Neuronal stem cell (in vitro differentiated cells): ENCODE measurements at regions not wholly inside any gene's neighbourhood (a gene's known extent, or its start where the extent isn't known, plus 50 kb on each side); places are given as distances from the start of the nearest gene placed in this dataset.

Source experiments
- DNase-seq: peaks from one replicate; pipeline ENCODE4 v3.0.0-alpha.2; 2013; ENCODE audit warnings: low spot score
- H2AFZ ChIP-seq: one replicate; pipeline ENCODE4 v1.6.1; 2013; ENCODE audit warnings: mild to moderate bottlenecking, low read length, inconsistent platforms
- H2AK5ac ChIP-seq: 2 replicates; pipeline ENCODE4 v1.6.1; 2013; ENCODE audit warnings: low read depth, mild to moderate bottlenecking, inconsistent platforms, low read length, moderate library complexity, mixed read lengths
- H2BK120ac ChIP-seq: 2 replicates; pipeline ENCODE4 v1.6.1; 2013; ENCODE audit warnings: low read depth, mild to moderate bottlenecking, inconsistent platforms, low read length, moderate library complexity, mixed read lengths
- H2BK12ac ChIP-seq: one replicate; pipeline ENCODE4 v1.6.1; 2013; ENCODE audit warnings: low read length, inconsistent platforms
- H2BK15ac ChIP-seq: 2 replicates; pipeline ENCODE4 v1.6.1; 2013; ENCODE audit warnings: mild to moderate bottlenecking, low read length, inconsistent platforms, mixed read lengths
- H2BK5ac ChIP-seq: one replicate; pipeline ENCODE4 v1.6.1; 2013; ENCODE audit warnings: inconsistent platforms, mild to moderate bottlenecking, low read length, moderate library complexity
- H3K14ac ChIP-seq: one replicate; pipeline ENCODE4 v1.6.1; 2013; ENCODE audit warnings: low read length, inconsistent platforms
- H3K18ac ChIP-seq: 2 replicates; pipeline ENCODE4 v1.6.1; 2013; ENCODE audit warnings: low read length, inconsistent platforms
- H3K23ac ChIP-seq: 2 replicates; pipeline ENCODE4 v1.6.1; 2013; ENCODE audit warnings: low read depth, mild to moderate bottlenecking, mixed read lengths, low read length, inconsistent platforms; ENCODE audit not compliant: poor library complexity
- H3K27ac ChIP-seq: replicated peaks from 3 replicates; pipeline ENCODE4 v1.5.1; 2013; ENCODE audit warnings: low read length, inconsistent platforms
- H3K27me3 ChIP-seq, 3 experiments: 2 replicates each; pipeline ENCODE4 v1.6.1; 2013; ENCODE audit warnings: low read length in 3 of 3, mild to moderate bottlenecking in 2 of 3, inconsistent platforms in 1 of 3, low read depth in 1 of 3, mixed read lengths in 1 of 3, moderate library complexity in 1 of 3; ENCODE audit not compliant: control insufficient read depth in 3 of 3, insufficient read depth in 3 of 3
- H3K36me3 ChIP-seq, 2 donors: replicated peaks in 1 of 2; 2 replicates each; pipeline ENCODE4 v1.6.1; 2013; ENCODE audit warnings: low read length in 2 of 2; ENCODE audit not compliant: control insufficient read depth in 2 of 2, insufficient read depth in 2 of 2
- H3K4ac ChIP-seq: 2 replicates; pipeline ENCODE4 v1.6.1; 2013; ENCODE audit warnings: inconsistent platforms, mild to moderate bottlenecking, low read length, moderate library complexity
- H3K4me1 ChIP-seq, 2 donors: 1 replicate in 1 of 2; 2 replicates in 1 of 2; pipeline ENCODE4 v1.6.1; 2013; ENCODE audit warnings: low read length in 2 of 2, low read depth in 1 of 2; ENCODE audit not compliant: control insufficient read depth in 2 of 2, insufficient read depth in 1 of 2
- H3K4me2 ChIP-seq: one replicate; pipeline ENCODE4 v1.6.1; 2013; ENCODE audit warnings: mild to moderate bottlenecking, low read length, inconsistent platforms; ENCODE audit not compliant: insufficient read depth, poor library complexity, severe bottlenecking
- H3K4me3 ChIP-seq, 2 donors: 2 replicates each; pipeline ENCODE4 v1.5.1; 2013; ENCODE audit warnings: low read length in 2 of 2, mild to moderate bottlenecking in 2 of 2, inconsistent platforms in 1 of 2, moderate library complexity in 1 of 2
- H3K79me1 ChIP-seq: one replicate; pipeline ENCODE4 v1.6.1; 2013; ENCODE audit warnings: low read depth, mild to moderate bottlenecking, inconsistent platforms, low read length, moderate library complexity
- H3K9ac ChIP-seq: one replicate; pipeline ENCODE4 v1.6.1; 2013; ENCODE audit warnings: mild to moderate bottlenecking, low read depth, low read length, inconsistent platforms; ENCODE audit not compliant: poor library complexity
- H3K9me3 ChIP-seq, 2 donors: replicated peaks in 1 of 2; 2 replicates each; pipeline versions ENCODE3 to v1.6.1; 2013; ENCODE audit warnings: low read length in 2 of 2, mild to moderate bottlenecking in 2 of 2, inconsistent platforms in 1 of 2, low read depth in 1 of 2, mixed read lengths in 1 of 2, moderate library complexity in 1 of 2; ENCODE audit not compliant: control insufficient read depth in 2 of 2, insufficient read depth in 1 of 2
- H4K8ac ChIP-seq: one replicate; pipeline ENCODE4 v1.6.1; 2013; ENCODE audit warnings: low read depth, mild to moderate bottlenecking, inconsistent platforms, low read length, moderate library complexity
- H4K91ac ChIP-seq: one replicate; pipeline ENCODE4 v1.6.1; 2013; ENCODE audit warnings: low read length, low read depth, mild to moderate bottlenecking, inconsistent platforms; ENCODE audit not compliant: poor library complexity
- WGBS, 2 donors: extraction: QIAGEN DNeasy Blood & Tissue Kit; methylation state at CpG; one replicate each; pipeline ENCODE4 v1.1.7; 2013; ENCODE audit warnings: missing lambda C conversion rate in 2 of 2, mixed read lengths in 1 of 2; ENCODE audit not compliant: insufficient read length in 2 of 2, insufficient replicate concordance in 1 of 2; ENCODE audit errors: extremely low coverage in 2 of 2; 5-methylcytosine and 5-hydroxymethylcytosine counted together

- H2BK120ac ChIP-seq, result peak overlapping the region; percentile 25
- peak overlapping the region; percentile 94 for H3K18ac ChIP-seq
- no CpG with 5 or more reads among the region's 79 CpGs for WGBS, 2 donors
- peaks cover 6 to 18% of the 10 kb centered on the region in 2 donors for H3K4me1 ChIP-seq
- H3K4me3 ChIP-seq, result peak overlapping the region; percentile 19 to 51
- peak overlapping the region; percentile 73 for H3K4me2 ChIP-seq
- H3K9me3 ChIP-seq, result no peaks in the 10 kb centered on the region
- no peak overlapping the region for H4K91ac ChIP-seq
- peak; percentile 23 for DNase-seq
- H3K9ac ChIP-seq, result no peak overlapping the region
- H3K14ac ChIP-seq, result no peak overlapping the region
- peak overlapping the region; percentile 30 for H2BK12ac ChIP-seq
- peak overlapping the region; percentile 86 for H2AFZ ChIP-seq
- H3K79me1 ChIP-seq, result no peaks in the 10 kb centered on the region
- peak overlapping the region; percentile 62 for H2BK15ac ChIP-seq
- H4K8ac ChIP-seq, result no peak overlapping the region
- peak overlapping the region; percentile 14 for H2BK5ac ChIP-seq
- no peaks in the 10 kb centered on the region for H3K36me3 ChIP-seq
- peaks cover 0 to 10% (median 3%) of the 10 kb centered on the region in 3 experiments for H3K27me3 ChIP-seq
- no peak overlapping the region for H3K4ac ChIP-seq
- no peak overlapping the region for H3K27ac ChIP-seq
- H3K23ac ChIP-seq, result no peak overlapping the region
- no peak overlapping the region for H2AK5ac ChIP-seq
Observed at GRCh38 chr3:194204042-194204987, 68.4 kb downstream of the HES1 start.

- no CpG with 5 or more reads among the region's 8 CpGs for WGBS, 2 donors
Observed at GRCh38 chr3:194205675-194206133, 69.8 kb downstream of the HES1 start.

DNA sequence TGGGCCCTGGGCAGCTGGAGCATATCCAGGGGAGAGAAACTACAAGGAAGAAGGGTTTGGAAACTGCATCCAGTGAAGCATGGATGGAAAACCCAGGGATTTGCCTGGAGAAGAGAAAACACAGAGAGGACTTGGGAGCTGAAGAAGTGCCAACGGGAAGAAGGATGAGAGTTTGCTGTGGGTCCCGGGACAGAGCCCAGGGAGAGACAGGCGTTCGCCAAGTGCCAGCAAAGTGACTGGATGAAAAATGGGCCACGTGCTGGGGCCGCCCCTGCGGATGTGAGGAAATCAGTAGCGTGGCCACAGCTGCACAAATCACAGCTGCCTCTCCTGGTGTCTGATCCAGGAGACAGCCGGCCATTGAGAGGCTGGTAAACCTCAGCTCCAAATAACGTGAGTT, 70.4 kb downstream of the HES1 start:
- H2AK5ac ChIP-seq, result no peak overlapping the region
- H3K27me3 ChIP-seq, result peaks cover 0 to 14% (median 3%) of the 10 kb centered on the region in 3 experiments
- H3K14ac ChIP-seq, result no peak overlapping the region
- H3K9ac ChIP-seq, result no peak overlapping the region
- no peak for DNase-seq
- peak overlapping the region; percentile 86 for H2AFZ ChIP-seq
- no CpG with 5 or more reads among the region's 10 CpGs for WGBS, 2 donors
- H3K27ac ChIP-seq, result no peak overlapping the region
- H2BK120ac ChIP-seq, result no peak overlapping the region
- H2BK5ac ChIP-seq, result no peak overlapping the region
- no peak overlapping the region for H3K23ac ChIP-seq
- H3K4me1 ChIP-seq, result peaks cover 6 to 22% of the 10 kb centered on the region in 2 donors
- no peaks in the 10 kb centered on the region for H3K36me3 ChIP-seq
- no peak overlapping the region for H3K4me2 ChIP-seq
- no peak overlapping the region for H3K4ac ChIP-seq
- H3K9me3 ChIP-seq, result no peaks in the 10 kb centered on the region
- no peak overlapping the region for H2BK12ac ChIP-seq
- H3K79me1 ChIP-seq, result no peaks in the 10 kb centered on the region
- H4K91ac ChIP-seq, result no peak overlapping the region
- H2BK15ac ChIP-seq, result no peak overlapping the region
- H3K18ac ChIP-seq, result no peak overlapping the region
- H4K8ac ChIP-seq, result no peak overlapping the region
- H3K4me3 ChIP-seq, result peak overlapping the region in 1 of 2 donors; percentile 38

More at GRCh38 chr3:194205675-194206133, 69.8 kb downstream of the HES1 start:
- no peaks in the 10 kb centered on the region for H3K79me1 ChIP-seq
- H3K27ac ChIP-seq, result no peak overlapping the region
- H2AK5ac ChIP-seq, result no peak overlapping the region
- no peak overlapping the region for H2BK120ac ChIP-seq
- H4K91ac ChIP-seq, result no peak overlapping the region
- no peak overlapping the region for H4K8ac ChIP-seq
- no peaks in the 10 kb centered on the region for H3K9me3 ChIP-seq
- H3K27me3 ChIP-seq, result peaks cover 0 to 10% (median 3%) of the 10 kb centered on the region in 3 experiments
- DNase-seq, result no peak
- H3K14ac ChIP-seq, result no peak overlapping the region
- no peak overlapping the region for H3K23ac ChIP-seq
- H2BK12ac ChIP-seq, result no peak overlapping the region
- H3K4me3 ChIP-seq, result peak overlapping the region in 1 of 2 donors; percentile 38
- H3K4me2 ChIP-seq, result no peak overlapping the region
- no peaks in the 10 kb centered on the region for H3K36me3 ChIP-seq
- H3K18ac ChIP-seq, result peak overlapping the region; percentile 94
- H3K4me1 ChIP-seq, result peaks cover 6 to 18% of the 10 kb centered on the region in 2 donors
- H3K9ac ChIP-seq, result no peak overlapping the region
- H2BK15ac ChIP-seq, result no peak overlapping the region
- no peak overlapping the region for H2BK5ac ChIP-seq
- H3K4ac ChIP-seq, result no peak overlapping the region
- H2AFZ ChIP-seq, result peak overlapping the region; percentile 86

- H3K4me3 ChIP-seq, result no peak overlapping the region
- H3K23ac ChIP-seq, result no peak overlapping the region
- H3K79me1 ChIP-seq, result no peaks in the 10 kb centered on the region
- H2BK15ac ChIP-seq, result no peak overlapping the region
- no peak overlapping the region for H3K4ac ChIP-seq
- no peak overlapping the region for H2BK12ac ChIP-seq
- H3K9me3 ChIP-seq, result no peaks in the 10 kb centered on the region
- peak overlapping the region; percentile 33 for H3K18ac ChIP-seq
- H3K14ac ChIP-seq, result no peak overlapping the region
- no peak overlapping the region for H3K27ac ChIP-seq
- WGBS, 2 donors, result no CpG with 5 or more reads among the region's 3 CpGs
- H2BK120ac ChIP-seq, result no peak overlapping the region
- no peak overlapping the region for H4K8ac ChIP-seq
- no peaks in the 10 kb centered on the region for H3K36me3 ChIP-seq
- DNase-seq, result no peak
- no peak overlapping the region for H3K9ac ChIP-seq
- H3K4me2 ChIP-seq, result no peak overlapping the region
- no peak overlapping the region for H2BK5ac ChIP-seq
- H4K91ac ChIP-seq, result no peak overlapping the region
- H2AK5ac ChIP-seq, result no peak overlapping the region
- H3K4me1 ChIP-seq, result peaks cover 20 to 42% of the 10 kb centered on the region in 2 donors
- peaks cover 0 to 19% (median 3%) of the 10 kb centered on the region in 3 experiments for H3K27me3 ChIP-seq
- no peak overlapping the region for H2AFZ ChIP-seq
Observed at GRCh38 chr3:194208709-194209108, 72.8 kb downstream of the HES1 start.
